Upper lobe of left lung (tissue), 6 donors: ENCODE measurements at regions not wholly inside any gene's neighbourhood (a gene's known extent, or its start where the extent isn't known, plus 50 kb on each side); places are given as distances from the start of the nearest gene placed in this dataset.

ENCODE experiments used
- ATAC-seq, 2 donors: fragments of 200-7000 bp; cut with Tn5 transposase; one replicate each; pipeline ENCODE4 v1.9.1; 2022; ENCODE audit warnings: mild to moderate bottlenecking in 2 of 2, moderate library complexity in 2 of 2; ENCODE audit not compliant: low FRiP score in 2 of 2
- DNase-seq, 2 donors: peaks; one replicate each; pipeline ENCODE4 v3.0.0-alpha.2; 2019 to 2020
- H3K27ac ChIP-seq, 4 donors: fragments of 200-600 bp; sonication (generic); one replicate each; pipeline ENCODE4 v1.5.1; 2016 to 2019
- H3K27me3 ChIP-seq, 4 donors: fragments of 200-600 bp; sonication (generic); one replicate each; pipeline ENCODE4 v1.5.1; 2017 to 2019
- H3K36me3 ChIP-seq, 4 donors: fragments of 200-600 bp; sonication (generic); one replicate each; pipeline ENCODE4 v1.5.1; 2016 to 2019
- H3K4me1 ChIP-seq, 4 donors: fragments of 200-600 bp; sonication (generic); one replicate each; pipeline ENCODE4 v1.5.1; 2018 to 2019
- H3K4me3 ChIP-seq, 4 donors: fragments of 200-600 bp; sonication (generic); one replicate each; pipeline ENCODE4 v1.5.1; 2017 to 2019; ENCODE audit warnings: mild to moderate bottlenecking in 2 of 4, moderate library complexity in 1 of 4
- H3K9me3 ChIP-seq, 4 donors: fragments of 200-600 bp; sonication (generic); one replicate each; pipeline ENCODE4 v1.5.1; 2018 to 2019
- CTCF ChIP-seq, 6 experiments: fragments of 450-650 bp in 4 of 6; fragments of 200-600 bp in 2 of 6; sonication (generic) in 2 of 6; IDR thresholded peaks; one replicate each; pipeline ENCODE4 v1.5.1; 2016 to 2019; ENCODE audit warnings: antibody characterized with exemption in 6 of 6
- EP300 ChIP-seq, 4 donors: sonication (generic); formaldehyde crosslinking; IDR thresholded peaks; one replicate each; pipeline ENCODE4 v1.5.1; 2017; ENCODE audit warnings: antibody characterized with exemption in 4 of 4, control low read depth in 2 of 4
- POLR2A ChIP-seq, 4 donors: fragments of 450-650 bp; IDR thresholded peaks; one replicate each; pipeline ENCODE4 v1.5.1; 2016 to 2017; ENCODE audit warnings: antibody characterized with exemption in 4 of 4, mild to moderate bottlenecking in 2 of 4
- POLR2AphosphoS5 ChIP-seq, 2 donors: sonication (generic); formaldehyde crosslinking; IDR thresholded peaks; one replicate each; pipeline ENCODE4 v1.5.1; 2017; ENCODE audit warnings: antibody characterized with exemption in 2 of 2
- WGBS, 2 donors: methylation state at CpG; one replicate each; pipeline ENCODE4 v1.1.5; 2017 to 2018; 5-methylcytosine and 5-hydroxymethylcytosine counted together
- donor health status: DM: no; HTN: no; CAD: no; lungs with moderate emphysema.
- donor health status: DM: no; HTN: yes; CAD: no; lungs with severe emphysema.

GRCh38 chr1:59045636-59046035, 251.3 kb upstream of the FGGY start:
- ATAC-seq (no peak), DNase-seq (no peak)
- Histone ChIP-seq H3K4me3 (no peak overlapping the region), H3K27ac (peak overlapping the region in 1 of 4 donors; percentile 38), H3K9me3 (no peaks in the 10 kb centered on the region), H3K27me3 (no peaks in the 10 kb centered on the region), H3K4me1 (peaks cover 8 to 28% (median 18%) of the 10 kb centered on the region in 4 donors), H3K36me3 (no peaks in the 10 kb centered on the region)
- WGBS, 2 donors, result 82 to 96% methylated on average over 5 of the region's 5 CpGs
- TF ChIP-seq POLR2A (IDR thresholded peaks at IDR 0.05), result no peak
- no peak for TF ChIP-seq POLR2AphosphoS5 (IDR thresholded peaks at IDR 0.05)

- no peak for DNase-seq
- TF ChIP-seq EP300 (IDR thresholded peaks at IDR 0.05) (no peak), CTCF (IDR thresholded peaks at IDR 0.05) (no peak), POLR2AphosphoS5 (IDR thresholded peaks at IDR 0.05) (no peak), POLR2A (IDR thresholded peaks at IDR 0.05) (no peak)
- Histone ChIP-seq H3K4me1 (peaks cover 8 to 28% (median 18%) of the 10 kb centered on the region in 4 donors), H3K4me3 (no peak overlapping the region), H3K36me3 (no peaks in the 10 kb centered on the region), H3K9me3 (no peaks in the 10 kb centered on the region), H3K27me3 (no peaks in the 10 kb centered on the region), H3K27ac (peak overlapping the region in 1 of 4 donors; percentile 38)
- ATAC-seq, result no peak
- 88 to 94% methylated on average over 2 of the region's 2 CpGs for WGBS, 2 donors
Observed at GRCh38 chr1:59046134-59046533, 250.8 kb upstream of the FGGY start.

GRCh38 chr1:59046730-59047157, 250.2 kb upstream of the FGGY start:
- H3K36me3 ChIP-seq, result no peaks in the 10 kb centered on the region
- no peaks in the 10 kb centered on the region for H3K27me3 ChIP-seq
- no peak for TF ChIP-seq POLR2AphosphoS5 (IDR thresholded peaks at IDR 0.05)
- TF ChIP-seq EP300 (IDR thresholded peaks at IDR 0.05), result no peak
- peak in 1 of 6 experiments; percentile 26 for TF ChIP-seq CTCF (IDR thresholded peaks at IDR 0.05)
- no peak for DNase-seq
- no peaks in the 10 kb centered on the region for H3K9me3 ChIP-seq
- ATAC-seq, result no peak
- WGBS, 2 donors, result 0 to 17% methylated on average over 1 to 2 of the region's 2 CpGs
- peak overlapping the region in 2 of 4 donors; percentile 24 to 29 for H3K27ac ChIP-seq
- H3K4me3 ChIP-seq, result no peak overlapping the region
- peaks cover 8 to 23% (median 18%) of the 10 kb centered on the region in 4 donors for H3K4me1 ChIP-seq

GRCh38 chr1:59051007-59051406, 245.9 kb upstream of the FGGY start:
- H3K36me3 ChIP-seq, result no peaks in the 10 kb centered on the region
- peaks cover 4 to 10% (median 7%) of the 10 kb centered on the region in 4 donors for H3K4me1 ChIP-seq
- WGBS, 2 donors, result 70 to 88% methylated on average over 4 of the region's 4 CpGs
- no peaks in the 10 kb centered on the region for H3K9me3 ChIP-seq
- TF ChIP-seq CTCF (IDR thresholded peaks at IDR 0.05) (no peak), POLR2A (IDR thresholded peaks at IDR 0.05) (no peak), EP300 (IDR thresholded peaks at IDR 0.05) (no peak), POLR2AphosphoS5 (IDR thresholded peaks at IDR 0.05) (no peak)
- ATAC-seq (no peak), DNase-seq (no peak)
- no peak overlapping the region for H3K27ac ChIP-seq
- H3K4me3 ChIP-seq, result no peak overlapping the region
- H3K27me3 ChIP-seq, result no peaks in the 10 kb centered on the region

- no peak for TF ChIP-seq CTCF (IDR thresholded peaks at IDR 0.05)
- no peak for TF ChIP-seq POLR2AphosphoS5 (IDR thresholded peaks at IDR 0.05)
- TF ChIP-seq EP300 (IDR thresholded peaks at IDR 0.05), result no peak
- no peak for TF ChIP-seq POLR2A (IDR thresholded peaks at IDR 0.05)
- peaks cover 3 to 7% (median 4%) of the 10 kb centered on the region in 4 donors for H3K4me1 ChIP-seq
- no peaks in the 10 kb centered on the region for H3K36me3 ChIP-seq
- no peak overlapping the region for H3K4me3 ChIP-seq
- H3K27me3 ChIP-seq, result no peaks in the 10 kb centered on the region
- H3K27ac ChIP-seq, result no peak overlapping the region
- H3K9me3 ChIP-seq, result no peaks in the 10 kb centered on the region
- ATAC-seq (peak in 1 of 2 donors; percentile 16), DNase-seq (no peak)
- 67 to 73% methylated on average over 5 of the region's 5 CpGs for whole genome bisulfite sequencing, 2 donors
Observed at GRCh38 chr1:59052166-59052590, 244.7 kb upstream of the FGGY start.
